ENCODE measurements at regions not wholly inside any gene's neighbourhood (a gene's known extent, or its start where the extent isn't known, plus 50 kb on each side); places are given as distances from the start of the nearest gene placed in this dataset.

GRCh38 chr15:53354874-53355273 lies 404.6 kb downstream of the WDR72 start:
- H3K4me3 ChIP-seq (ENCODE audit: low read length), result no peak overlapping the region
- TF ChIP-seq, protein P1, sequence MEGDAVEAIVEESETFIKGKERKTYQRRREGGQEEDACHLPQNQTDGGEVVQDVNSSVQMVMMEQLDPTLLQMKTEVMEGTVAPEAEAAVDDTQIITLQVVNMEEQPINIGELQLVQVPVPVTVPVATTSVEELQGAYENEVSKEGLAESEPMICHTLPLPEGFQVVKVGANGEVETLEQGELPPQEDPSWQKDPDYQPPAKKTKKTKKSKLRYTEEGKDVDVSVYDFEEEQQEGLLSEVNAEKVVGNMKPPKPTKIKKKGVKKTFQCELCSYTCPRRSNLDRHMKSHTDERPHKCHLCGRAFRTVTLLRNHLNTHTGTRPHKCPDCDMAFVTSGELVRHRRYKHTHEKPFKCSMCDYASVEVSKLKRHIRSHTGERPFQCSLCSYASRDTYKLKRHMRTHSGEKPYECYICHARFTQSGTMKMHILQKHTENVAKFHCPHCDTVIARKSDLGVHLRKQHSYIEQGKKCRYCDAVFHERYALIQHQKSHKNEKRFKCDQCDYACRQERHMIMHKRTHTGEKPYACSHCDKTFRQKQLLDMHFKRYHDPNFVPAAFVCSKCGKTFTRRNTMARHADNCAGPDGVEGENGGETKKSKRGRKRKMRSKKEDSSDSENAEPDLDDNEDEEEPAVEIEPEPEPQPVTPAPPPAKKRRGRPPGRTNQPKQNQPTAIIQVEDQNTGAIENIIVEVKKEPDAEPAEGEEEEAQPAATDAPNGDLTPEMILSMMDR (IDR thresholded peaks at IDR 0.05; ENCODE audit: insufficient read depth, low read depth, low read length, missing control alignments), result no peak
- DNase-seq (ENCODE audit: low read depth), result no peak

DNA sequence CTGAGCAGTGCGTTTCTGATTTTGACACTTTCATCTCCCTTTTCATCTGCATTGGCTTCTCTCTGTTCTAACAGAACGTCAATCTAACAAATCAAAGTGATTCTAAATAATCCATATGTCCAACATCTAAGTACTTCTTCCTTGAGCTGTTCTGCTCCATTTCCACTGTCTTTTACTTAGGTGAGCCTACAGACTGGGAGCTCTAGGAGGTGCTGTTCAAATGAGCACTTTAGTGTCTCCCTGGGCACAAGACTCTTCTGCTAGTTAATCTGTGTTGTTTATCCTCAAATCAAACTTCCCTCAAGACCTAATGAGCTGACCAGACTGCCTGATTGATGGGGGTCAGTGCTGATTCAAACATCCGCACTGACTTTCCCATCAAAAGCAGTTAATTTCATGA lies 408.1 kb downstream of the WDR72 start:
- TF ChIP-seq, protein P1 (IDR thresholded peaks at IDR 0.05; ENCODE audit: insufficient read depth, low read depth, low read length, missing control alignments), result no peak
- no peak for DNase-seq (ENCODE audit: low read depth)
- H3K4me3 ChIP-seq (ENCODE audit: low read length), result no peak overlapping the region

- H3K4me3 ChIP-seq (ENCODE audit: low read length), result no peak overlapping the region
- TF ChIP-seq, protein P1 (IDR thresholded peaks at IDR 0.05; ENCODE audit: insufficient read depth, low read depth, low read length, missing control alignments), result no peak
- no peak for DNase-seq (ENCODE audit: low read depth)
Measured at GRCh38 chr15:53346583-53346982, 412.9 kb downstream of the WDR72 start.

GRCh38 chr15:53331328-53332190 lies 427.9 kb downstream of the WDR72 start:
- DNase-seq (ENCODE audit: low read depth), result no peak
- TF ChIP-seq, protein P1 (IDR thresholded peaks at IDR 0.05; ENCODE audit: insufficient read depth, low read depth, low read length, missing control alignments), result no peak

GRCh38 chr15:53328341-53328740 lies 431.1 kb downstream of the WDR72 start:
- no peak for DNase-seq (ENCODE audit: low read depth)
- TF ChIP-seq, protein P1 (IDR thresholded peaks at IDR 0.05; ENCODE audit: insufficient read depth, low read depth, low read length, missing control alignments), result no peak
- H3K4me3 ChIP-seq (ENCODE audit: low read length), result no peak overlapping the region

More at GRCh38 chr15:53331328-53332190, 427.9 kb downstream of the WDR72 start:
- H3K4me3 ChIP-seq (ENCODE audit: low read length), result no peak overlapping the region

- no peak for DNase-seq (ENCODE audit: low read depth)
- TF ChIP-seq, protein P1 (IDR thresholded peaks at IDR 0.05; ENCODE audit: insufficient read depth, low read depth, low read length, missing control alignments), result no peak
- H3K4me3 ChIP-seq (ENCODE audit: low read length), result no peak overlapping the region
Measured at GRCh38 chr15:53324061-53324460, 435.4 kb downstream of the WDR72 start.

GRCh38 chr15:53323191-53323590 lies 436.3 kb downstream of the WDR72 start:
- no peak for DNase-seq (ENCODE audit: low read depth)
- no peak overlapping the region for H3K4me3 ChIP-seq (ENCODE audit: low read length)
- TF ChIP-seq, protein P1 (IDR thresholded peaks at IDR 0.05; ENCODE audit: insufficient read depth, low read depth, low read length, missing control alignments), result no peak

Data from epithelial cell of esophagus (primary cell).